AG04450 (cell line): ENCODE measurements at regions not wholly inside any gene's neighbourhood (a gene's known extent, or its start where the extent isn't known, plus 50 kb on each side); places are given as distances from the start of the nearest gene placed in this dataset.

Source experiments
- CTCF ChIA-PET: fragments of 300-600, 350-600 bp; formaldehyde crosslinking; extraction: SDS; loops from one replicate; lab custom pipeline; 2022; ENCODE audit warnings: antibody characterized with exemption, inconsistent platforms; lab: Charles Lee
- POLR2A ChIA-PET: fragments of 350-600 bp; formaldehyde crosslinking; extraction: SDS; loops from one replicate; lab custom pipeline; 2021; ENCODE audit warnings: antibody characterized with exemption, inconsistent platforms; lab: Yijun Ruan, JAX
- DNase-seq: peaks from one replicate; pipeline ENCODE4 v3.0.0-alpha.2; 2011; ENCODE audit warnings: low read depth, low spot score
- H3K27ac ChIP-seq: one replicate; pipeline ENCODE4 v1.5.1; 2012; ENCODE audit warnings: low read depth, low read length, control low read depth
- H3K27me3 ChIP-seq: one replicate; pipeline ENCODE4 v1.6.0; 2012; ENCODE audit warnings: low read length; ENCODE audit not compliant: control insufficient read depth, insufficient read depth
- H3K4me3 ChIP-seq: 2 replicates; pipeline ENCODE4 v1.5.1; 2011; ENCODE audit warnings: mild to moderate bottlenecking, low read depth, low read length, control low read depth
- H3K9me3 ChIP-seq: 2 replicates; pipeline ENCODE4 v1.5.1; 2012; ENCODE audit warnings: low read length; ENCODE audit not compliant: control insufficient read depth, insufficient read depth
- TF ChIP-seq, protein P1 (sequence below): IDR thresholded peaks from 2 replicates; pipeline ENCODE4 v1.5.1; 2011; ENCODE audit warnings: low read depth, low read length, control low read depth, inconsistent platforms

DNA sequence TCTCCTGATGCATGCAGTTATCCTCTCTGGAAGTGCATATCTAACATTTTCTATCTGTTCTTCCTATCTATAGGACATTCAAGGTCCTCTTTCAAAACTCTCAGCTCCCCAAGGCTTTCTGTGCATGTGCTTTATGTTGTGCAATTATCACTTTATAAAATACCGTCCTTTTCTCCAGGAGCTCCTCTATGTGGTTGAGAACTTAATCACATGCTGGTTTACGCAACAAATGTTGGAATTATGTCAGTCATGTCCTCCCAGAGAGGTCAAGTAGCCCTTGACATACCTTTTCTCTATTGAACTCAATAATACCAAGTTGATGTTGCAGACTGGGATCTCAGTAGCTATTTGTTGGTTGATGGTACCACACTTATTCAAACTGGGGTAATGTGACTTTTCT, 388.4 kb downstream of the BTBD3 start:
- POLR2A ChIA-PET: no interaction called here
- Histone ChIP-seq H3K27me3 (no peaks in the 10 kb centered on the region), H3K27ac (no peak overlapping the region), H3K9me3 (peaks cover 8% of the 10 kb centered on the region), H3K4me3 (no peak overlapping the region)
- TF ChIP-seq, protein P1, sequence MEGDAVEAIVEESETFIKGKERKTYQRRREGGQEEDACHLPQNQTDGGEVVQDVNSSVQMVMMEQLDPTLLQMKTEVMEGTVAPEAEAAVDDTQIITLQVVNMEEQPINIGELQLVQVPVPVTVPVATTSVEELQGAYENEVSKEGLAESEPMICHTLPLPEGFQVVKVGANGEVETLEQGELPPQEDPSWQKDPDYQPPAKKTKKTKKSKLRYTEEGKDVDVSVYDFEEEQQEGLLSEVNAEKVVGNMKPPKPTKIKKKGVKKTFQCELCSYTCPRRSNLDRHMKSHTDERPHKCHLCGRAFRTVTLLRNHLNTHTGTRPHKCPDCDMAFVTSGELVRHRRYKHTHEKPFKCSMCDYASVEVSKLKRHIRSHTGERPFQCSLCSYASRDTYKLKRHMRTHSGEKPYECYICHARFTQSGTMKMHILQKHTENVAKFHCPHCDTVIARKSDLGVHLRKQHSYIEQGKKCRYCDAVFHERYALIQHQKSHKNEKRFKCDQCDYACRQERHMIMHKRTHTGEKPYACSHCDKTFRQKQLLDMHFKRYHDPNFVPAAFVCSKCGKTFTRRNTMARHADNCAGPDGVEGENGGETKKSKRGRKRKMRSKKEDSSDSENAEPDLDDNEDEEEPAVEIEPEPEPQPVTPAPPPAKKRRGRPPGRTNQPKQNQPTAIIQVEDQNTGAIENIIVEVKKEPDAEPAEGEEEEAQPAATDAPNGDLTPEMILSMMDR: no peak
- DNase-seq: no peak
- CTCF ChIA-PET: no interaction called here

DNA sequence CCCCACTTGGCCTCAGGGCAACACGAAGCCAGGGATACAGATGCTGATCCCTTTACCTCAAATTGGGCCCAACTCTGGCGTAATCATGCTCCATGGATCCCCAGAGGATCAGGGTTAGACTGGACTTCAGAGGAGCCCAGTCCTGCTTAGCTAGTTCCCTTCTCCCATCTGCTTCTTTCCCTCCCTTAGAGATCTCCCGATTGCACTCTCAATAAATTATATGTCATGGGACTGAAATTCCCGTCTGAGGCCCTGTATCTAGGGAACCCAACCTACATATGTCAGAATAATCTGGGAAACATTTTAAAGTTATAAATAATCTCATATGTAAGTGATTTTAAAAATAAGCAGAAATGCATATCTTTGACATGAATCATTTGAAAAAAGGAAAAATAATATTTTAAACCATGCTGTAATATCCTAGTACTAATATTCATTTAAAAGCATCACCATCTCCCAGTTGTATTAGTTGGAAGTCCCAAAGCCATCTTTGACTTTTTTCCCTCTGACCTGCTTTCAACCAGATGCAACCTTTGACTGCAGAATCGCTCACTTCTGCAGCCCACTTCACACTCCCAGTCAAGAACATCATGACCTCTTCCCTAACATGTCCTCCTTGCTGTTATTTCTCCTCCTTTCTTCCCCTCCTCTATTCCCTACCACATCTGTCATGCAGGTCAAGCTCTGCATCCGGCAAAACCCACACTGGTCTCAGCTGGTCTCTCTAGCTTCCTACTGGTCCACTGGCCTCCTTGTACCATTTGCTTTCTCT, 393.6 kb downstream of the BTBD3 start:
- H3K27ac ChIP-seq: no peak overlapping the region
- H3K27me3 ChIP-seq: no peaks in the 10 kb centered on the region
- TF ChIP-seq, protein P1: no peak
- peaks cover 4% of the 10 kb centered on the region for H3K9me3 ChIP-seq
- H3K4me3 ChIP-seq: no peak overlapping the region
- DNase-seq: no peak
- ChIA-PET POLR2A (no interaction called here), CTCF (no interaction called here)

DNA sequence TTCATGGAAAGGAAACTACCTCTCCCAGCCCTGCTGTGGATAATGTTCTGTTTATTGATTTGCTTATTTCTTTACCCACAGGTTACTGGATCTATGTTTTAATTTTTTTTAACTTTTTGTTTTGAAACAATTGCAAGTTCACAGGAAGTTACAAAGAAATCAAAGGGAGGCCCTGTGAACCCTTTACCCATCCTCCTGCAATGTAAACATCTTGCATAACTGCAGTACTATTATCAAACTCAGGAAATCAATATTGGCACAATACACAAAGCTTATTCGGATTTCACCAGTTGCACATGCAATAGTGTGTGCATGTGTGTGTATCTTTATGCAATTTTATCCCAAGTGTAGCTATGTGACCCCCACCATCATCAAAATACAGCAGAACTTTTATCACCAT, 398.0 kb downstream of the BTBD3 start:
- ChIA-PET POLR2A (no interaction called here), CTCF (no interaction called here)
- Histone ChIP-seq H3K4me3 (no peak overlapping the region), H3K27me3 (no peaks in the 10 kb centered on the region), H3K9me3 (peaks cover 7% of the 10 kb centered on the region), H3K27ac (no peak overlapping the region)
- no peak for DNase-seq
- TF ChIP-seq, protein P1: no peak

DNA sequence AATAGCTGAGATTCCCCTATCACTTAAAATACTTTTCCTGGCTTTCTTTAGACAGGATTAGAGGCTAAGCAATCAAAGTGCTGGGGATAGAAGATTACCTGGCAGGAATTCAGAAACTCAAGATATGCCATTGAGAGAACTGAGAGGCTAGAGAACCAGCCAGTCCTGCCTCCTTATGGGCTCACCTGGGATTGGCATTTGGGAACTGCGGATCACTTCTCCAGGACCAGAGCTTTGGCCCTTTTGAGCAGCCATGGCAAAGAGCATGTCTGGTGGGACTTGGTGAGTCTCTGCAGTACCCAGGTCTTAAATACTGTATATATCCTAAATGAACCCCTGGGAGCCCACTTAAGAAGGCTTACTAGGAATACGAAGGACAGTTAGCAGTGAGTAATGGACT, 399.1 kb downstream of the BTBD3 start:
- peaks cover 3% of the 10 kb centered on the region; the same call in 1 of the 2 replicates for H3K9me3 ChIP-seq
- POLR2A ChIA-PET: no interaction called here

DNA sequence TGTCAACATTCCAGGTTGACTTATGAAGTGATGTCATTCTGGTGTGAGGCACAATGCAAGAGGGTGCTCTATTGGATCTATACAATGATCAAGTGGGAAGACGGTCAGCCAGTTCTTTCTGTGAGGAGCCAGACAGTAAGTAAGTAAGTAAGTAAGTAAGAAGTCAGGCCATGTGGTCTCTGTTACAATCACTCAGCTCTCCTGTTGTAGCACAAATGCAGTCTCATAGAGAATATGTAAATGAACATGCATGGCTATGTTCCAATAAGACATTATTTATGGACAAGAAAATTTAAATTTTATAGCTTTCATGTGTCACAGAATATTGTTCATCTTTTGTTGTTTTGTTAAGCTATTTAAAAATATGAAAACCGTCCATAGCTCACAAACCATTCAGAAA, 399.7 kb downstream of the BTBD3 start:
- H3K27me3 ChIP-seq: no peaks in the 10 kb centered on the region
- H3K9me3 ChIP-seq: peaks cover 3% of the 10 kb centered on the region; the same call in 1 of the 2 replicates
- H3K27ac ChIP-seq: no peak overlapping the region
- TF ChIP-seq, protein P1: no peak
- ChIA-PET POLR2A (no interaction called here), CTCF (no interaction called here)
- no peak overlapping the region for H3K4me3 ChIP-seq
- DNase-seq: no peak

More for the DNA sequence above, 399.1 kb downstream of the BTBD3 start:
- Histone ChIP-seq H3K27ac (no peak overlapping the region), H3K27me3 (no peaks in the 10 kb centered on the region), H3K4me3 (no peak overlapping the region)
- TF ChIP-seq, protein P1: no peak
- DNase-seq: no peak
- CTCF ChIA-PET: no interaction called here
